ENCODE measurements at regions not wholly inside any gene's neighbourhood (a gene's known extent, or its start where the extent isn't known, plus 50 kb on each side); places are given as distances from the start of the nearest gene placed in this dataset.

DNA sequence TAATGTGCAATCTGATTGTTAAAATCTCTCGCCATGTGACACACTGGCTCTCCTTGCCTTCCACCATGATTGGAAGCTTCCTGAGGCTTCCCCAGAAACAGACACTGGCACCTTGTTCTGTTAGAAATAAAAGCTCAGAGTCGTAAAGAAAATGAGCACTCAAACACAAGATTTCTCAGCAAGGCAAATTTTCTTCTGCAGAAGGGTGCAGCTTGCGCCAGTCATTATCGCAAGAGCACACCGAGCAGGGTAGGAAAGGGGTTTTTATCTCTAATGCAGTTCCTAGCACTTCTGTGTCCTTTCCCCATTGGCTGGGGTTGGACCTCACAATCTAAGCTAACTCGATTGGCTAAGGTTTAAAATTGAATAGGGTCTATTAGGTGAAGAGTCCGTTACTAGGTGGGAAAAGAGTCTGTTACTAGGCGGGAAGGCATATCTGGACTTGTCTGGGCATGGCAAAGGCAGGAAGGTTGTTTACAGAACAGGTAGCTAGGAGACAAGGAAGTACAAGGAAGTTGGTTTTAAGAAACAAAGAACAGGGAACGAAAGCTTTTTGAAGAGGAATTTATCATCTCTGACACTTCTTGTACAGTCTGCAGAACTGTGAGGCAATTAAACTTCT is 62.6 kb upstream of the BICD1 start:
- DNase-seq (ENCODE audit: extremely low read depth, low read depth, low spot score), result no peak

DNA sequence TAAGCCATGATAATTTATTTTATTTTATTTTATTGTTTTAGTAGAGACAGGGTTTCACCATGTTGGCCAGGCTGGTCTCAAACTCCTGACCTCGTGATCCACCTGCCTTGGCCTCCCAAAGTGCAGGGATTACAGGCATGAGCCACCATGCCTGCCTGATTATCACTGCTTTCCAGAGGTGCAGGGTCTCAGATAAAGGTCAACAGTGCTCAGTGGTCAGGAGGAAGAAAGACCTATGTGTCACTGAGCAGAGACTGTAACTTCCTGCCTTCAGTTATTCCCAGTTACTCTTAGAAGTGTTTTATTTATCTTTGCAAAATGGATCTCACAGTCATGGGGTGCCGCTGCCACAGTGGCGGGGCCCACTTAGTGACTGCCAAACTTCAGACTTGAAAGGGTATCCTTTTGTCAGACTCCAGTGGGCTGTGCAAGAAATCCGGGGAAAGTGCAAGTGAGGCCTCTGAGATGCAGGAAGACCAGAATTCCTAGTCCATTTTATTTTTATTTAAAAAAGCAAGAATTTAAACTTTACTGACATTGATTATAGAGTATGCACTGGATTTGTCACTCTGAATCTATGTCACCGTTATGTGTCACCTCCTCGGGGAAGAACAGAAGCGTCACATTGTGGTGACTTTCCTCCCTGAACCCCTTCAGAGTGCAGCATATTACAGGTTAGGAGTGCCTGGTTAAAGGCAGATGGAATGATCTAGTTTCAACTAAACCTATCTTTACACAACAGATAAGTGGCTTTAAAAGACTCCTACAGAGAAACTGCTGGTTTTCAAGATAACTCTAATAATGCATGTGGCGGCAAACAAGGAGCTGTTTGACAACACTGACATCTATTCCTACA is 59.1 kb upstream of the BICD1 start:
- DNase-seq (ENCODE audit: extremely low read depth, low read depth, low spot score), result no peak

DNA sequence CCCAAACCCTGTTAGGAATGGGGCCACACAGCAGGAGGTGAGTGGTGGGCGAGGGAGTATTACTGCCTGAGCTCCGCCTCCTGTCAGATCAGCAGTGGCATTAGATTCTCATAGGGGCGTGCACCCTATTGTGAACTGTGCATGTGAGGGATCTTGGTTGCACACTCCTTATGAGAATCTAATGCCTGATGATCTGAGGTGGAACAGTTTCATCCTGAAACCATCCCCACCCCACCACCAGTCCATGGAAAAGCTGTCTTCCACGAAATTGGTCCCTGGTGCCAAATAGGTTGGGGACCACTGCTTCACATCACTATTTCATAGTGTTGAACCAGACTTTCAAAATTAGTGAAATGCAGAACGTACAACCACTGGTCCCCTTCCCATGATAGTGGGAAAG is 57.9 kb upstream of the BICD1 start:
- DNase-seq (ENCODE audit: extremely low read depth, low read depth, low spot score), result no peak

DNA sequence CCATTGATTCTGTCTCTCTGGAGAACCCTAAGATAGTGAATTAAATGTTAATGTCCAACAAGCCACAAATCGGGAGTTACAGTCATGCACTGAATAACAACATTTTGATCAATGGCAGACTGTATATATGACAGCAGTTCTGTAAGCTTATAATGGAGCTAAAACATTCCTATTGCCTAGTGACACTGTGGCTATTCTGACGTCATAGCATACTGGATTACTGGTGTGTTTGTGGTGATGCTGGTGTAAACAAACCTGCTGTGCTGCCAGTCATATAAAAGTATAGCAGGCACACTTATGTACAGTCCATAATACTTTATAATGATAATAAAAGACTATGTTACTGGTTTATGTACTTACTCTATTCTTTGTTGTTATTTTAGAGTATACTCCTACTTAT is 56.7 kb upstream of the BICD1 start:
- no peak for DNase-seq (ENCODE audit: extremely low read depth, low read depth, low spot score)

DNA sequence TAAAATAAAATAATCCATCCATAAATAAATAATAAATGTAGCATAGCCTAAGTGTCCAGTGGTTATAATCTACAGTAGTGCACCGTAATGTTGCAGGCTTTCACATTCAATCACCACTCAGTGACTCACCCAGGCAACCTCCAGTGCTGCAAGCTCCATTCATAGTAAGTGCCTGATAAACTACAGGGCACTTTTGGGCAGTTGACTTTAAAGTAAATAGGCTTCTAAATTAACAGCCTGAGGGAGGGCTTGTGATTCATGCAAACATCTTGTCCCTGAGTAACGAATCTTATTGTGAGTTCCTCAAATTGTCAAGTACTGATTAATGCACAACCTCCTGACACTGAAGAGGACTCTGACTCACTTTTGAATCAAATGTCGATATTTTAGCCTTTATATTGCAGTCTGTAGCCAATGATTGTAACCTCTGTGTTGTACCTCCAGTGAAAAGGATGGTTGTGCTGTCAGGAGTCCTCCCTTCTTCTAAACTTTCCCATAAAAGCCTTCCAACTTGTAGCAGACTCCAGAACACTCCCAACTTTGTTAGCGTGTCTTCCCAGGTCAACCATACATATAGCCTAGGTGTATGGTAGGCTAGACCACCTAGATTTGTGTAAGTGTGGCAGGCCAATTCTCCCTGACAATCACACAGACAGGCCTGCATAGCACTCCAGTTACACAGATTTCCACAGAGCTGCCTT is 55.0 kb upstream of the BICD1 start:
- no peak for DNase-seq (ENCODE audit: extremely low read depth, low read depth, low spot score)

DNA sequence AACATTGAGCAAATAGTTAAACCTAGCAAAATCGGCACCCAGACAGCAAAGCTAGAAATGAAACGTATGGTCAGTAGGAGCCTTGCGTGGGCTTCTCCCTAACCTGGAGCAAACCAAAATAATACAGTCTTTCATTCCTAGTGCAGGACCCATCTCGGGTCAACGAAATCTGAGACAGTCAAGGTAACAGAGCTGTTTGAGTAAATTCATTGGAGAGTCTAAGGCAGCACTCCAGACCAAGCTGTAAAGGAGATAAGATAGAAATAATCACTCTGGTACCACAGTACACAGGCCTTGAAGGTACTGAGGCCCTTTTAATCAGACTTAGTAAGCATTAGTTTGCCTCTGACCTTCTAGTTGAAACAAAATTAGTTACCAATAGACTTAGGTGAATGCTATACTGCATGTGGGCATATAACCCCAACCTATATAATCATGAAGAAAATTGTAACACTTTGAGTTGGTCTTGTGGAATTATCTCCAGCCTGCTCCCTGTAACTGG is 54.4 kb upstream of the BICD1 start:
- no peak for DNase-seq (ENCODE audit: extremely low read depth, low read depth, low spot score)

DNA sequence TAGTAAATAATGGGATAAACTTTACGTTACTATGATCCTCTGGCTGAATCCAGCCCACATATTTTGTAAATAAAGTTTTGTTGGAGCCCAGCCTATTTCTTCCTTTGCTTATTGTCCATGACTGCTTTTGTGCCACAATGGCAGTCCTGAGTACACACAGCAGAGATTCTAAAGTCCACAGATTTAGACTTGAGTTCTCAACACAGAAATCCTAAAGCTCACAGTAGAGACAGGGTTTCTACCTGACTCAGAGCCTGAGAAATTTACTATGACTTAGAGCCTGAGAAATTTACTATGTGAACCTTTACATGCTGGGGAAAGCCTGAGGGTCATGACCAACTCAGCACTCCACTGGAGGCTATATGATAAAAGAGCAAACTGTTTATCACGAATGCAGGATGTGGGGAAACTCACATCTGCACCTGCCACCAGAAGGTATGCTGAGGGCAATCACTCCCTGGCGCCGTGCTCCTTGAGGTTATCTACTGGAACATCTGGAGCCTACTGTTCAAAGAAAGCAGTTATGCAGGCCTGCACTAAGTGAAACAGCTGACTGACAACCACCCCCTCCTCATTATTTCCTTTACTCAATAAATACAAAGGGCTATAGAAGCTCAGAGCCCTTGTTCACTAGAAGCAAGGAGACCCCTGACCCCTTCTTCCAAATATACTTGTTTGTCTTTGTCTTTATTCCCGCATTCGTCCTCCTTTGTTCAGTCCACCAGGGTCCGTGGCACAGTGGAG is 52.6 kb upstream of the BICD1 start:
- no peak for DNase-seq (ENCODE audit: extremely low read depth, low read depth, low spot score)

All from glomerular endothelial cell (primary cell).